Epithelial cell of esophagus (primary cell): ENCODE measurements at regions not wholly inside any gene's neighbourhood (a gene's known extent, or its start where the extent isn't known, plus 50 kb on each side); places are given as distances from the start of the nearest gene placed in this dataset.
"Not testable (repeated sequence)": the region's sequence is repeated elsewhere in the genome, so short reads cannot be mapped to it uniquely, and the experiment has no call there.

Source experiments
- DNase-seq: peaks from one replicate; pipeline ENCODE4 v3.0.0; 2010; ENCODE audit warnings: low read depth
- H3K4me3 ChIP-seq: 2 replicates; pipeline ENCODE4 v1.5.1; 2011; ENCODE audit warnings: mild to moderate bottlenecking, low read length, control low read depth
- TF ChIP-seq, protein P1 (sequence below): IDR thresholded peaks from 2 replicates; pipeline ENCODE4 v1.5.1; 2011; ENCODE audit warnings: low read depth, mild to moderate bottlenecking, low read length, control low read depth, inconsistent platforms; ENCODE audit not compliant: insufficient read depth; ENCODE audit errors: missing control alignments

DNA sequence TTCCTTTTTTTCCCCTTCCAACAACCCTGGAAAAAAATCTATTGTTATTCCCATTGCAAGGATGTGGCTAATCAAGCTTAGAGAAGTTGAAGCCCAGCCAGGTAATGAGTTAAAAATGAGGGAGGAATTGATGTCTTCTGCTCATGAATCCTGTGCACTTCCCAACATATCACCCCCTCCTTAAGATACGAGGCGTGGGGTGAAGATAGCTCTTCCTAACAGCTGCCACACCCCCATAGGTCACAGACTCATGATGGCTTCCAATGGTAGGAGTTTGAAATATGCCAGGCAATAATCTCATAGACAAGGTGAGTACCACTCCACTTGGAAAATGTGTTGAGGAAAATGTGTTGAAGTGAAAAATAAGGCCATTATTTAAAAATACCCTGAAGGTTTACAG, 71.3 kb upstream of the HECW1 start:
- H3K4me3 ChIP-seq: no peak overlapping the region
- TF ChIP-seq, protein P1, sequence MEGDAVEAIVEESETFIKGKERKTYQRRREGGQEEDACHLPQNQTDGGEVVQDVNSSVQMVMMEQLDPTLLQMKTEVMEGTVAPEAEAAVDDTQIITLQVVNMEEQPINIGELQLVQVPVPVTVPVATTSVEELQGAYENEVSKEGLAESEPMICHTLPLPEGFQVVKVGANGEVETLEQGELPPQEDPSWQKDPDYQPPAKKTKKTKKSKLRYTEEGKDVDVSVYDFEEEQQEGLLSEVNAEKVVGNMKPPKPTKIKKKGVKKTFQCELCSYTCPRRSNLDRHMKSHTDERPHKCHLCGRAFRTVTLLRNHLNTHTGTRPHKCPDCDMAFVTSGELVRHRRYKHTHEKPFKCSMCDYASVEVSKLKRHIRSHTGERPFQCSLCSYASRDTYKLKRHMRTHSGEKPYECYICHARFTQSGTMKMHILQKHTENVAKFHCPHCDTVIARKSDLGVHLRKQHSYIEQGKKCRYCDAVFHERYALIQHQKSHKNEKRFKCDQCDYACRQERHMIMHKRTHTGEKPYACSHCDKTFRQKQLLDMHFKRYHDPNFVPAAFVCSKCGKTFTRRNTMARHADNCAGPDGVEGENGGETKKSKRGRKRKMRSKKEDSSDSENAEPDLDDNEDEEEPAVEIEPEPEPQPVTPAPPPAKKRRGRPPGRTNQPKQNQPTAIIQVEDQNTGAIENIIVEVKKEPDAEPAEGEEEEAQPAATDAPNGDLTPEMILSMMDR: no peak
- no peak for DNase-seq

DNA sequence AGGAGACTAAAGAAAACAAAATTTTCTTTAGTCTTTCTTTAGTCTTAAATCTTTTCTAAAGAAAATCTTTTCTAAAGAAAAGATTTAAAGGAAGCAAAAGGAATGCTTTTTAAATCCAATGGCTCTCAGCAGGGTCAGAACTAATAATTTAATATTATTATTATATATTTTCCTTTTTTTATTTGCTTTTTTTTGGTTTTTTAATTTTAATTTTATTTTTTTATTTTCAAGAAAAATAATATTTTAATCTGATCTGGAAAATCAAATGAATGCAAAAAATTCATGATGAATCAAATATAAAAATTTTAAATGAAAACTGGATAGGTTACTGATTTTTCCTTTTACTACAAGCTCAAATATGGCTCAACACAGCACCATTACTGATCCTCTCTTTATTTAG, 70.7 kb upstream of the HECW1 start:
- no peak overlapping the region for H3K4me3 ChIP-seq
- TF ChIP-seq, protein P1: no peak
- no peak for DNase-seq

DNA sequence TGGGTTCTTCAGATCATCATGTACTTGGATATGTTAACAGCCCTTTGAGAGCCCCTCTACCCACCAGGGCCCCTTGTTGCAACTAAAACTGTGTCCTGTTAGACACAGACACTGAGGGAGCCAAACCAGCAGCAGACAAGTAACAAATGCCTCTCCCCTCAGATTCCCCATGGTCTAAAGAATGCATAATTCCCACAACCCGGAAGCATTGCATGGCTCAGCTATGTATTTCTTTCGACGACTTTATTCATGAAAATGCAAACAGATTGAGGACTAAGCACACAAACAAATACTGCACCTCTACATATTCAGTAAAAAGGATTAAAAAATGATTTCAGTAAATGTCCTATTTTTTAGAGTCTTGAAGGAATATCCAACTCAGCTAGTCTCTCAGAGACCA, 70.1 kb upstream of the HECW1 start:
- TF ChIP-seq, protein P1: no peak
- no peak overlapping the region for H3K4me3 ChIP-seq
- DNase-seq: no peak

DNA sequence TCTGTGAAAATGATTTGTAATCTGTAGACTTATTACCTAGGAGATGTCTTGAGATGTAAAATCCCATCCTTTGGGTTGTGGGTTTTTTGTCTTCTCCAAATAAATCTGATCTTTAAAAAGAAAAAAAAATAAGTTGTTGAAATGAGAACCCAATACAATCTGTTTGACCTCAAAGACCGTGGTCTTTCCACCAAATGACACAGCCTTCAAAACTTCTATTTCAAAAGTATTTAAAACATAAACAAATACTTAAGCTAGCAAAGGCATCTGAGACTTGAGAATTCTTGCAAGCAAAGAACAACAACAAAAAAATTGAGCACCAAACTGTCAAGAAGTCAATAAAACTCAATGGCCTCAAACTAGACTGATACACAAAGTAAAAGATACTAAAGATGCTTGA, 67.9 kb upstream of the HECW1 start:
- DNase-seq: no peak
- no peak overlapping the region for H3K4me3 ChIP-seq
- TF ChIP-seq, protein P1: no peak

DNA sequence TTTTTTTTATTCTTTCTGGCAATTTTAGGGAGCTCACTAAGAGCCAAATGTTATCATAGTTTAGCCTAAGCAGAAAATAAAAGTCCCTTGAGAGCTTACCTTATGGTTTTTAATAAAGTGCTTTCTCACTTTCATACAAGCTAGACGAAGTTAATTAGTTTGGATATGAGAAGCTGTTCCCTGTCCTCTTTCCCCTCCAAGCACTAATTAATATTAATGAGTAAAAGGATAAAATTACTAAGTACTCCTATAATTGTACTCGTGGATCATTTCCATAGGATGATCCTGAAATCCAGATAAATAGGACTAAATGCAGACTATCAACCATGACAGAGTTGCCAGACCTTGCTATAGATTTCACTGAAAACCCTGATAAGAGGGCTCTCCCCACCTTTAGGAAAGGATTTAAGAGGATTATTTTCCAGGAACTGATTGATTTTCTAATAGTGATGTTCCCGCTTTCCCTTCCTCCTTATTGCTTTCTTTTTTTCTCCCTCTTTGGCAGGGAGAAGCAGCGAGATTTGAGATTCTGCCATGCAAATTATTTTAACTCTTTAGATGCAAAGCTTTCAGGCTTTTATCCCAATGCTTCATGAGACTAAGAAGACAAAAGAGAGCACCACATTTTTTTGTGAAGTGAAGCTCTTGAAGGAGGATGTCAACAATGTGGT, 58.3 kb upstream of the HECW1 start:
- TF ChIP-seq, protein P1: no peak
- no peak overlapping the region for H3K4me3 ChIP-seq
- no peak for DNase-seq

DNA sequence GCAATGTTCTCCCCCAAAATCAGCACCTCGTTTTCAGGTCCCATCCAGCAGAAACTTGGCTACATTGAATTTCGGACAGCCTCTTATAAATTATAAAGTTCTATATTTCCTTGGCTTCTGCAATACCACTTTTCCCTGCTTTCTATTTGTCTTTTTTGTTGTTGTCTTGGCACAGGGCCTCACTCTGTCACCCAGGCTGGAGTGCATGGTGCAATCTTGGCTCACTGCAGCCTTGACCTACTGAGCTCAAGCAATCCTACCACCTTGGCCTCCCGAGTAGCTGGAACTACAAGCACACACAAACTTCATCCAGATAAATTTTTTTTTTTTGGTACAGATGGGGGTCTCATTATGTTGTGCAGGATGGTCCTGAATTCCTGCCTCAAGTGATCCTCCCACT, 55.3 kb upstream of the HECW1 start:
- TF ChIP-seq, protein P1: no peak
- no peak overlapping the region for H3K4me3 ChIP-seq
- no peak for DNase-seq

DNA sequence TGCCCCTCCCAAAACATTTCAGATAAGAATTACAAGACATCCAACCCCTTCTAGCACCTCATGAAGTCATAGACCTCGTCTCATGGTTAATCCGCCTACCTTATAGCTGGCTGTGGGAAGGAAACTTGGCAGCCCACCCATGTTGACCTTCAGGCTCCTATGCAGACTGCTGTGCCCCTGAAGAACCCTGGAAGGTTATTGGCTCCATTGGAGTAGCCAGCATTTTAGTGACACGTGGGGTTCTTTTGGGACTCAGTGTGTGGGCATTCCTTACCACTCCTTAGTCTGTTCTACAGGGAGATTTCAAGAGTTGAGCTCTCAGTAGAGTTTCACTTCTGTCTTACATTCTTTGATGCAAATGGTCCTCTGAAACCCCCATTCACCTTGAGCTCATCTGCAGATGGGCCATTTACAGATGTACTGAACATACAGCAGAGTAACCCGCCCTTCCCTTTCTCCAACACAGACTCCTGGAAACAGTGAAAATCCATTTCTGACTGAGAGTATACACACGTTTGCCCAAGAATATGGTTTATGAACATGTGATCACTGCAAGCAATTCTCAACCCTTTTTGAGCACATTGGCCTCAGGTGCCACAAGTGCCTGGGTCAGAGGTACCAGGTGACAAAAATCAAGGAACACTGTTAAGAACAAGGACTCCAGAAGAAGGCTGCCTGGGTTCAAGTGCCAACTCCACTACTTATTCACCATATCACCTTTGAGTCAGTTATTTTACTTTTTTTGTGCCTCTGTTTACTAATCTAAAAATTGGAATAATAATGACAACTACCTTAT, 54.0 kb upstream of the HECW1 start:
- DNase-seq: no peak
- no peak overlapping the region for H3K4me3 ChIP-seq
- TF ChIP-seq, protein P1: no peak

DNA sequence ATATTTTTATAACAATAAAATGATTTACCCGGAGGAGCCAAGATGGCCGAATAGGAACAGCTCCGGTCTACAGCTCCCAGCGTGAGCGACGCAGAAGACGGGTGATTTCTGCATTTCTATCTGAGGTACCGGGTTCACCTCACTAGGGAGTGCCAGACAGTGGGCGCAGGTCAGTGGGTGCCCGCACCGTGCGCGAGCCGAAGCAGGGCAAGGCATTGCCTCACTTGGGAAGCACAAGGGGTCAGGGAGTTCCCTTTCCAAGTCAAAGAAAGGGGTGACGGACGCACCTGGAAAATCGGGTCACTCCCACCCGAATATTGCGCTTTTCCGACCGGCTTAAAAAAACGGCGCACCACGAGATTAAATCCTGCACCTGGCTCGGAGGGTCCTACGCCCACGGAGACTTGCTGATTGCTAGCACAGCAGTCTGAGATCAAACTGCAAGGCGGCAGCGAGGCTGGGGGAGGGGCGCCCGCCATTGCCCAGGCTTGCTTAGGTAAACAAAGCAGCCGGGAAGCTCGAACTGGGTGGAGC, 53.3 kb upstream of the HECW1 start:
- DNase-seq, H3K4me3 ChIP-seq: not testable (repeated sequence)
